MM.1S (cell line): ENCODE measurements at regions not wholly inside any gene's neighbourhood (a gene's known extent, or its start where the extent isn't known, plus 50 kb on each side); places are given as distances from the start of the nearest gene placed in this dataset.

ENCODE experiments used
- CTCF ChIP-seq: fragments of 300-600 bp; sonication (generic); IDR thresholded peaks from 2 replicates; pipeline ENCODE4 v1.5.1; 2016; ENCODE audit warnings: antibody characterized with exemption, low read length, mixed read lengths
- EZH2 ChIP-seq: fragments of 300-600 bp; sonication (generic); optimal IDR thresholded peaks from 2 replicates; pipeline ENCODE3; 2017; ENCODE audit warnings: low read depth, mild to moderate bottlenecking, antibody characterized with exemption, low read length, mixed read lengths
- EZH2phosphoT487 ChIP-seq: fragments of 300-600 bp; sonication (generic); IDR thresholded peaks from 2 replicates; pipeline ENCODE4 v1.6.1; 2018; ENCODE audit warnings: antibody characterized with exemption, low read length

GRCh38 chr4:130131536-130131935 lies 1035.6 kb downstream of the C4orf33 start:
- TF ChIP-seq CTCF: no peak
- TF ChIP-seq EZH2: no peak
- no peak for TF ChIP-seq EZH2phosphoT487
